Ishikawa (cell line): ENCODE measurements at regions not wholly inside any gene's neighbourhood (a gene's known extent, or its start where the extent isn't known, plus 50 kb on each side); places are given as distances from the start of the nearest gene placed in this dataset.

Experiments used
- CEBPB ChIP-seq: IDR thresholded peaks from 2 replicates; pipeline ENCODE4 v1.6.1; 2012
- CREB1 ChIP-seq: IDR thresholded peaks from 2 replicates; pipeline ENCODE4 v1.6.1; 2012; ENCODE audit warnings: low read depth
- EGR1 ChIP-seq: IDR thresholded peaks from 2 replicates; pipeline ENCODE4 v1.6.1; 2012
- EP300 ChIP-seq: IDR thresholded peaks from 2 replicates; pipeline ENCODE4 v1.6.1; 2012; ENCODE audit warnings: borderline replicate concordance
- FOXM1 ChIP-seq: IDR thresholded peaks from 2 replicates; pipeline ENCODE4 v1.6.1; 2012; ENCODE audit warnings: low read depth, borderline replicate concordance
- MAX ChIP-seq: IDR thresholded peaks from 2 replicates; pipeline ENCODE4 v1.6.1; 2012
- NFIC ChIP-seq: IDR thresholded peaks from 2 replicates; pipeline ENCODE4 v1.6.1; 2012
- RAD21 ChIP-seq: IDR thresholded peaks from 2 replicates; pipeline ENCODE4 v1.6.1; 2012; ENCODE audit warnings: low read depth
- REST ChIP-seq: IDR thresholded peaks from 2 replicates; pipeline ENCODE4 v1.6.1; 2012; ENCODE audit warnings: low read depth, mild to moderate bottlenecking
- TAF1 ChIP-seq: IDR thresholded peaks from 2 replicates; pipeline ENCODE4 v1.6.1; 2012; ENCODE audit warnings: low read depth, mild to moderate bottlenecking
- TCF12 ChIP-seq: IDR thresholded peaks from 2 replicates; pipeline ENCODE4 v1.6.1; 2012; ENCODE audit warnings: low read depth
- TEAD4 ChIP-seq: IDR thresholded peaks from 2 replicates; pipeline ENCODE4 v1.6.1; 2012
- USF1 ChIP-seq: IDR thresholded peaks from 2 replicates; pipeline ENCODE4 v1.6.1; 2012
- YY1 ChIP-seq: IDR thresholded peaks from 2 replicates; pipeline ENCODE4 v1.6.1; 2012; ENCODE audit warnings: low read depth
- ZBTB7A ChIP-seq: IDR thresholded peaks from 2 replicates; pipeline ENCODE4 v1.6.1; 2012; ENCODE audit warnings: low read depth

- TF ChIP-seq TAF1 (no peak), MAX (no peak), RAD21 (peak; percentile 56)
Measured at GRCh38 chr2:236343400-236344161, 79.4 kb upstream of the ASB18 start.

GRCh38 chr2:236344446-236344845 lies 80.2 kb upstream of the ASB18 start:
- TF ChIP-seq CEBPB (no peak), REST (no peak), NFIC (no peak), CREB1 (no peak), EP300 (no peak), FOXM1 (no peak), YY1 (no peak), TCF12 (no peak), MAX (no peak), USF1 (no peak), TAF1 (no peak), EGR1 (no peak), RAD21 (no peak), ZBTB7A (no peak), TEAD4 (no peak)

- no peak for TF ChIP-seq YY1
- no peak for TF ChIP-seq ZBTB7A
- no peak for TF ChIP-seq EP300
- TF ChIP-seq MAX: no peak
- no peak for TF ChIP-seq RAD21
- TF ChIP-seq REST: no peak
- no peak for TF ChIP-seq EGR1
- TF ChIP-seq FOXM1: no peak
- TF ChIP-seq CREB1: no peak
- TF ChIP-seq NFIC: no peak
- TF ChIP-seq TCF12: no peak
- TF ChIP-seq TEAD4: no peak
- TF ChIP-seq TAF1: no peak
- TF ChIP-seq CEBPB: no peak
- no peak for TF ChIP-seq USF1
Measured at GRCh38 chr2:236345081-236345714, 81.0 kb upstream of the ASB18 start.

GRCh38 chr2:236346366-236346765 lies 82.2 kb upstream of the ASB18 start:
- TF ChIP-seq MAX (no peak), TEAD4 (no peak), REST (no peak)
